ENCODE measurements at regions not wholly inside any gene's neighbourhood (a gene's known extent, or its start where the extent isn't known, plus 50 kb on each side); places are given as distances from the start of the nearest gene placed in this dataset.

DNA sequence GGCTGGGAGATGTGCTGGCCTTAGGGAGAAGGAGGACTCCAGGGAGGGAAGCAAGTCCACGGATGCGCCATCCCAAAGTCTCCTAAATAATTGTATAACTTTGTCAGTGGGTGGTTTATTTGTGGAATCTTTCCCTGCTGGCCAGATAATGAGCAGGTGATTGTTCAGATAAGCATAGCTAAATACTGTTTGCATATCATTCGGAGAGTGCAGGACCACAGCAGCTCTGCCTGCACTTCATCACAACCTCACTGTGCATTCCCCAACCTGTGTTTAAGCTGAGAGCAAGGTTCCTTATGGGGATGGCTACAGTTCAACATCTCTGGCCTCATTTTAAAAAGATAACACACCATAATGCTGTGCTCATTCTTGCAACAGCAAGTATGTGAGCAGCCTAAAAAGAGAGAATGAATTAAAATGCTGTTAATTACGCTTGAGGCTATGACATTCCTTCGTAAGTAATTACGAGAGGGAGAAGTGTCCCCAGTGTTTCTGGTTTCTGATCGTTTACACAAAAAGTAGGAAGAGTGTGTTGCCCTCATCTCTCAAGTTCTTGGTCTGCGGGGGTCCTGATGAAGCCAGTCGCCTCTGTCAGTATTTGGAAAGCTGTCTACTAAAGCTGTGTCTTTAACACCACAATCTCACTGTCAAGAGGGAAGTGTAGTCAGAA, 272.0 kb upstream of the RORA start:
- DNase-seq (ENCODE audit: low spot score) (no peak), ATAC-seq (peak; percentile 32)

DNA sequence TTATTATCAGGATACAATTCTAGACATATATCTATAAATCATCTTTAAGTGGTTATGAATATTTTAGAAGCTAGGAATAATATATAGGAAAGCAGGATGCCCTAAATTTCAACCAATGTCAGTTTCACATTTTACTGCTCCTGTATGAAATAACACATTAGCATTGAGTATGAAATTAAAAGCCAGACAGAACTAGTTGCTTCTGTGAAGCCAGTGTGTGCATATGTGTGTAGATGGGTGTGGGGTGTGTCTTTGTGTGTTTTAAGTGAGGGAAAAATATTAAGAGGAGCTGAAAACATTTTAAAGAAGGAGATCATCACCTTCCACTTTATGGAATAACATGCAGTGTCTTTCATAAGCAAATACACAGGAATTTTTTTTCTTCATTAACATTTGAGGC, 271.4 kb upstream of the RORA start:
- DNase-seq (ENCODE audit: low spot score) = no peak
- no peak for ATAC-seq

DNA sequence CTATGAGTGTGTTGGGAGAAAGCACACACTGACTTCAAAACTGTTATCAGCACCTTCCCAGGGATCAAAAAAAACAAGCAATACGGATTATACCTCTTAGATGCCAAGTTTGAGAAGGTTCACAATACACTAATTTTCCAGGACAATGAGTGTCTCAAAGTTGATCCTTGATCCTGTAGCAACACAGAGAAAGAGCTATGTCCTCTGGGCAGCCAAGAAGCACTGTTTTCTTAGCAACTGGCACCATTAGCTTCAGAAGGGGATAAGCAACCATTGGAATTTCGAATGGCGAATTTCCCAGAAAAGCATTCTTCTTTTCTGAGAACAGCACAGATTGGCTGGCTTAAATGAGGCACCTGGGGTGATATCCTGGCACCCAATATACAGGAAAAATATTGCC, 270.3 kb upstream of the RORA start:
- no peak for DNase-seq (ENCODE audit: low spot score)
- ATAC-seq = no peak

DNA sequence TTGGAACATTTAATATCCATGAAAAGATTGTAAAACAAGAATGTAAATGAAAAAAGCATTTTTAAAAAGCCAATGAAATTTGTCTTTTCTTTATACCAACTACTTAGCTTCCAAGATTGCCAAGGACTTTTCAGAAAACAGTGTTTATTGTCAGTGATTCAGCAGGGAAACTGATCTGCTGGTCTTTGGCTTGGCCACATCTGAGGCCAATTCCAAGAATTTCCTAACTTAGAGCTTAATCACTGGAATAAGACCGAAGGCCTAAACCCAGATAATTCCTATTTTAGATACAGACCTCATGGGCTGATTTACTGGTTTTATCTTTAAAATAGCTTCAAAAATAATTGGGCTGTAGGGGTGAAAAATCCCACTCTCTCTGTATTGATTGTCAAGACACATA, 260.5 kb upstream of the RORA start:
- no peak for ATAC-seq

DNA sequence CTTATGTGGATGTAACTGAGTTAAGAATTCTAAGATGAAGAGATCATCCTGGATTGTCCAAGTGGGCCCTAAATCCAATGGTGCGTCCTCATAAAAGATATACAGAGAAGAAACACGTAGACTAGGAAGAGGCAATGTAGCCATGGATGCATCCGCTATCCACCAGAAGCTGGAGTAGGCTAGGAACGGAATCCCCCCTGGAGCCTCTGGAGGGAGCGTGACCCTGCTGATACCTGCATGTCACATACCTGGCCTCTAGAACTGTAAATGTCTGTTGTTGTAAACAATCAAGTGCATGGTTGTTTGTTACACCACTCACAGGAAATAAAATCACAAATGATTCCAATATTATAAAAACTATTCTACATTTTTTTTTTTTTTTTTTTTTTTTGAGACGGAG, 254.5 kb upstream of the RORA start:
- ATAC-seq (no peak), DNase-seq (ENCODE audit: low spot score) (no peak)

More for the DNA sequence above, 260.5 kb upstream of the RORA start:
- DNase-seq (ENCODE audit: low spot score) = no peak

DNA sequence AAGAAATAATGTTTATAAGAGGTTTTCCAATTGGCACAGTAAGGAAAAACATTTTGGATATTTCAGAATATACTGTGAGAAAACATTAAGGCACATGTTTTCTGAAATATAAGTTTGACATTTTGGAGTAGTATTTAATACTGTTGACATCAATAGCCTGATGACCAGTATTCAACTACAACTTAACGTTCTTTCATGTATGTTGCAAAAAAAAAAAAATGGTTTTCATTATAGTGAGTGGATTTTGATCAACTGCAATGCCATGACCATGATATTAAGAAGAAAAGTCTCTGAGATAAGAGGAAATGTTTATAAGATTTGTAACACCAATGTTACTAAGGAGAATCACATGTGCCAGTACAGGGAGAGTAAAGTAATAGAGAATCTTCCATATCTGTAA, 252.8 kb upstream of the RORA start:
- ATAC-seq = no peak
- DNase-seq (ENCODE audit: low spot score) = no peak

DNA sequence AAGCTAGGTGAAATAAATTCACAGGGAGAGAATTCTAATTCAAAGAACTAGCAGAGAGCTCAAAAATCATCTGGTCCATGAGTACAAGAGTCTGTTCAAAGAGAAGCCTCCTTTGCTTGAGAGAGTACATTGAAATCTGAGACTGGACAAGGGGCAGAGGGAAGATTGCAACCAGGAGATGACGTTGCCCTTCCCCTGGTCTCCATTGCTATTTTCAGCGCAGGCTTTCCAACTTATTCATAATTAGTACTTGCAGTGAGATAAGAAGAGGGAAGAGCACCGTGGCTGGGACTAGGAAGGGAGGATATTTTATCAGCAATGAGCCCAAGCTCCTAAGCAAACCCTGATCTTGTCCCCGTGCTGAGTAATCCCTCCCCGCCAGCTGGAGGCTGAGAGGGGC, 251.8 kb upstream of the RORA start:
- DNase-seq (ENCODE audit: low spot score) (no peak), ATAC-seq (no peak)

DNA sequence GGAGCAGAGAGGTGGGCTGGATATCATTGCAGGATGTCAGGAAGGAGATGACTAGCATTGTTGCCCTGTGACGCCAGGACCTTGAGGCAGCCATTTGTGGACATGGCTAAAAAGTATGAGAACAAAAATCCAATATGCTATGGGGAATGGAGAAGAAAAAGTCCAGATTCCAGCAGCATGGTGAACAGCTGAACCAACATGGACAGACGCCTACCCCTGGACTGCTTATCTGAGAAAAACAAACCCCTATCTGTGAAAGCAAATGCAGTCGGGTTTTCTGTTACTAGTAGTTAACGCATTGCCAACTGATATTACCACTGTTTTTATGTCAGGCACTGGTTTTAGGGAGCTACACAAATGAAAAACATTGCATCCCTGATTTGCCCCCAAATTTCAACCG, 251.2 kb upstream of the RORA start:
- ATAC-seq (no peak), DNase-seq (ENCODE audit: low spot score) (no peak)

DNA sequence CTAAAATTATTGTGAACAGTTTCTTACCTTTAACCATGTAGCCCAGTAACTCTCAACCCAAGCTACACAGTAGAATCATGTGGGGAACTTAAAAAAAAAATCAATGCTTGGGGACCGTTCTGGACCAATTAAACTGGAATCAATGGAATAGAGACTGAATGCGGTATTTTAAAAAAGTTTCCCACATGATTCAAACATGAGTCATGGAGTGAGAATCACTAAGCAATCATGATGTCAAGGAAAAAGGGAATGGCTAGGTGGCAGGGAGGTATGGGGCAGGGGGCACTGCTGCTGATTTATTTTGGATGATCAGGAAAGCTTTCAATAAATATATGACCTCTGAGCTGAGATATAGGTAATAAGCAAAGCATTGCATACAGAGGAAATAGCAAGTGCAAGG, 250.5 kb upstream of the RORA start:
- ATAC-seq = no peak
- DNase-seq (ENCODE audit: low spot score) = no peak

DNA sequence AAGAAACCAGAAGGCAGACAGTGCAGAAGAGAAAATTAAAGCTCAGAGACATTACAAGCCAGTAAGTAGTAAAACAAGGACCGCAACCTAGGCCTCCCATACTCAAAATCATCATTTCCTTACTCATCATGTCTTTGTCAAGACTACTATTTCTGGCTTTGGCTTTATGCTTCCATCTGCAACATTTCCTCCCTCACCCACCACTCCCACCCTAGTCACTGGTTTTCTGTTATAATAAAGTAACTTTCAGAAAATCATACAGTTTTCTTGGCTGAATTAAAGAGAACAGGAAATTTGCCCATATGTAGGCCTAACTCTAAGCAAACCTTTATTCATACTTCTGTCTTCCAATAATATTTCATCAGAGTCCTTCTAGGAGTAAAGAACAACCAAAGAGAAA, 247.6 kb upstream of the RORA start:
- DNase-seq (ENCODE audit: low spot score) = no peak
- no peak for ATAC-seq

DNA sequence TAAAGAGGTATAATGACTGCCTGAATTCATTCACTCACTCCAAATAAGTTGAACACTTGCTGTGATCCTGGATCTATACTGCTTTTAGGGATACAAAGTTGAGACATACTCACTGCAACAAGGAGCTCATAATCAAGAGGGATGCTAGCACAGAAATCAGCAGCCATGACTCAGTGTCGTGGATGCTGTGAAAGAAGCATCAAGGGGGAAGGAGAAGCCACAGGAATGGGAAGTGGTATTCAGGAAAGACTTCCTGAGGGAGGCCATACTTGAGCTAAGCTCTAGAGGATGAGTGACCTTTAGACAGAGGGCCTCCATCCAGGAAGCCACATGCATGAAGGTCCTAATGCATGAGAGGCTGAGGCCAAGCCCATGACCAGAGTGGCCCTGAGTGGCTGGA, 245.7 kb upstream of the RORA start:
- DNase-seq (ENCODE audit: low spot score) (no peak), ATAC-seq (no peak)

DNA sequence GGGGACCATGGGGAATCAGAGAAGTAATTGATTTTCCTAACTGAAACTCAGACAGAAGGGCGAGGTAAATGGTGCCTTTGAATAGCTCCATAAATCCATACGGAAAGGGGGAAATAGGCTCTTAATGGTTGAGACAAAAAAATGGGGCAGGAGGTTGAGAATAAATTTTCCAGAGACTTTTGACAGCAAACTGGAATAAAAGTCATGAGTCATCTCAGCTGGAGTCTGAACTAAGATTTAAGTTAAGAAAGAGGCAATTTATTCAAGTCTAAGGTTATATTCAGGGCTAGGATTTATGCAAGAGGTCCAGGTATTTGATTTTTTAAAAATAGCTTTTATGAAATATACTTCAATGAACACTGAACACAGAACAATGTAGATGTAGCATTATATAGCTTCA, 238.7 kb upstream of the RORA start:
- ATAC-seq (no peak), DNase-seq (ENCODE audit: low spot score) (no peak)

DNA sequence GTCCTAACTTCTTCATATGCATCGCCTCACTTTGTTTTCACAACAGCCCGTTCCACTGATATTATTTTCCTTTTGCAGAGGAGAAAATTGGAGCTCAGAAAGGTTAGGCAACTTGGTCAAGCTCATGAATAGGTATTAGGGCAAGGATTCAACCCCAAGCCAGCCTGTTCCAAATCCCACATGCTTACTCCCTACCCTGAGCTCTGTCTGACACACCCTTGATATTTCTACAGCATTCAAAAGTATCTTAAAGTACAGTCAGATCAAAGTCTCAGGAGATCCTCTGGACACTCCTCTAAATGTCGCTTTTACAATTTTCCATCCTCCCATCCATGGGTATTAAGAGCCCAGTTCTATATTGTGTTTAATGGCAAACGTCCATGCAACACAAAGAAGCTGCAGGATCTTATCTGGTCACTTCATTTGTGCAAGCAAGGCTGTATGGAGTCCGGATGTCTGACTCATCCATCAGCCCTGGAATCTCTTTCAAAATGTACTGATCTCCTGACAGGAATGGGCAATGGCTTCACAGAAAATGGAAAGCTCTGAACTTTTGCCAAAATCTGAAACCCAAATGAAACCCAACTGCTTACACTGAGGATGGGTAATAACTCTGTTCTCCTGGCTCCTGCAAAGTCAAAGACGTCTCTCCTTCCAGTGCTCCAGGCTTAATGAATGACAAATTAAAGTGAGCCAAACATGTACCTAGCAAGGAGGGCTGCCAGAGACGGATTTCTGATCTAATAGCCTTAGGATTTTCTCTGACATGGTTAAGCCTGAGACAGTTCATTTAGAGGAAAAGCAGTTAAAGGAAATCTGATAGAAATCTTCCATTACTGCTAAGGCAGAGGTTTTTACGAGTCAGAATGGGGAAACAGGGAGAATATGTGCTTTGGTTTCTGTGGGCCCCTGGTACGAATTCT, 230.9 kb upstream of the RORA start:
- DNase-seq (ENCODE audit: low spot score) (no peak), ATAC-seq (no peak)

DNA sequence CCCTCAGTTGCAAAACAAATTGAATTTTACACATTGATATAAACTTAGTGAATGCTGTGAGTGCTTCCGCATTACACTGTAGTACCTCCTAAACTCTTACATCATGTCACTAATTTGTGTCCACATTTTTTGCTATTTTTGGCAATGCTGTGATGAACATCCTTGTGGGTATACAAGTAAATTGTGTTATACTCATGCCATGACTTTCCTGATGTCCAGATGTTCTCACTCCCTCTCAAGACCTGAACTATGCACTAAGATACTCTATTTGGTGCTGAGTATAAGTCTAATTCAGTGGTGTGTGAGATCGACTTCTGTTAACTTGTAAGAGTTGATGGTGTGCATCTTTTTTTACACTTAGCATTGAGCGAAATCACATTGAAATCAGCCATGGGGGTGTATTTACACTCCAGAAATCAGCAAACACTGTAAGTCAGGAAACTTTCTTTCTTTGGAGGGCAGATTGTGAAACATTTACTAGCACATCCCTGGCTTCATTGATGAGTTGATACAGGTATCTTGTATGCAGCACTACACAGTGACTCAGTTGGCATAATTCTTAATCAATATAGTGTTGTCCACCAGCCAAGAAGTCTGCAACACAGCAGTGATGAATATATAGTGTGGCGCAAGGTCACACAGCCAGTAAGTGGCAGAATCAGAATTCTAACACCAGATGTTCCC, 228.1 kb upstream of the RORA start:
- ATAC-seq (peak; percentile 90), DNase-seq (ENCODE audit: low spot score) (no peak)

DNA sequence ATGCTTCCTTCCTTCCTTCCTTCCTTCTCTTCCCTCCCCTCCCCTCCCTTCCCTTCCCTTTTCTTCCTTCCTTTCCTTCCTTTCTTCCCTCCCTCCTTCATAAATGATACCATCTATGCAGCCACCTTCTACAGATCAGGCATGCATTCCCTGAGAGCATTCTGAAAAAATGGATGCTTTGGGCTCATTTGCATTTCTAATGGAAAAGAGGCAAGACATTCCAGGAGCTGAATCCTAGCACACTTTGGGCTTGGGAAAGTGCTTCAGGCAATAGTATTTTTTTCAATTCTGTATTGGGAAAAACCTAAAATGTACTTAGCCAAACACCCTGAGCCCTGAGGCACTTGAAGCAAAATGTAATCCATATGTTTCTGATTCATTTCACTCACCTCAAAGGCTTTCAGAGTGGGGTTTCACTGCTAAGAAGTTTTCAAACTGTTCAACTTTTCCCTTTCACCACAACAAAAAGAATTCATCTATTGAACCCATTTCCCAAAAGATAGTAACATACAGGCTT, 220.1 kb upstream of the RORA start:
- ATAC-seq (no peak), DNase-seq (ENCODE audit: low spot score) (no peak)

DNA sequence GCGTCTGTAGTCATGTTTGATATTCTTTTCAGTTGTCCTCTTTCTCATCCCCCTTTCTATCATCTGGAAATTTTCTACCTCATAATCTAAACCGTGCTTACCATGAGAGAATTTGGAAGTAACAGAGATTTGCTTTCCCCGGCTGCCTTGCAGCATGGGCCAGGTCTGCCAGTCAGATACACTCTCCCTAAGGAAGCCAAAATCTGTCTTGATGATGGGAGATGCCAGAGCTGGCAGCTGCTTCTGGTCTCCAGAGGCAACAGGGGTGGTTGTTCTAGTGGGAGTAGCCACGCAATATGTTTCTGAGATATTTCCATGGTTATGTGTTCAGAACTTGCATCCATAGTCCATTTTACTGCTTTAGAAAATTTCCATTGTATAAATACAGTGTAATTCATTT, 218.9 kb upstream of the RORA start:
- DNase-seq (ENCODE audit: low spot score) = no peak
- ATAC-seq = no peak

DNA sequence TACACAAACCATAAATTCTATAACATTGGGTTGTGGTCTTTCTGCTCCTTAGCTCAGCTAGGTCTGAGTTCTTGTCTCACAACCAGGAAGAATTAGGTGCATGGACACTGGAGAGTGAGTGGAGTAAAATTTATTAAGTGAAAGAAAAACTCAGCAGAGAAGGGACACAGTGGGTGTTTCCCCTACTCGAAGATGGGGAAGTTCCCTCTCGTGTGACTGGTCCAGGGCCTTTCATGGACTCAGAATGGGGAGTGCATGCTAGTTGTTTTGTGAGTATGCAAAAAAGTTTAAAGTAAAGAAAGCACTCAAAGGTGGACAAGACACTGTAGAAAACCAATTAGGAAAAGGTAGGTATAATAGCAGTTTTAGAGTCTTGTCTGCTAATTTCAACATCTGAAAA, 215.5 kb upstream of the RORA start:
- DNase-seq (ENCODE audit: low spot score) (no peak), ATAC-seq (no peak)

DNA sequence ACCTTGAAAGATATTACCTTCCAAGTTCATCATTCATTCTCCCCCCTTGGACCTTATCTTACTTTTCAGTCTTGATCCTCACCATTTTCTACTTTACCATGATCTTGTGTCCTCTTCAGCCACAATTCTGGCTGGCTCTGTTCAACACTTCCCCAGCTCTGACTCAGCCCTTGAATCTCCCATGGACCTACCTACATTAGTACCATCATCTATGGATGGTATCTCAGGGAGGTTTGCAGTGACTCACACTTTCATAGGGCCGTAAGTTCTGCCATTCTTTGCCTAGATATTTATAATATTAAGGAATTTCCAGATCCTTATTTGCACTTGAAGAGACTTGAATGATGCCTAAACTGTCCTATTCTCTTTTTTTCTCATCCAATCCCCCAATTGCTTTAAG, 213.7 kb upstream of the RORA start:
- DNase-seq (ENCODE audit: low spot score) (no peak), ATAC-seq (no peak)

DNA sequence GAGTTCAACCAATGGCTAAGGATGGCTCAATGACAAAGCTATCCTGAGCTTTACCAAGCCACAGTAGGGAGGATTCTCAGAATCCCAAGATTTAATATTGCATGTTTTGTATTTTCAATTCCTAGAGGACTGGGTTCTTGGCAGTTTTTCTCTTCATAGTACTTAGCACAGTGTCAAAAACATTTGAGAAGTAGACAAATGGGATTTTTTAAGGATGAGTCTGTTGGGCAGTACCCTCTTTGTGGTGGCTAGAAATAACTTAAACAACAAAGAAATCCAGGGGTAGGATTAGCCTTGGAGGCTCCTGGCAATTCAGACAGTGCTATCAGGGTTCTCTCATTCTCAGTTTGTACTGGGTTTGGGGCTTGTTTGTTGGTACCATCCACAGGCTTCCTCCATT, 212.8 kb upstream of the RORA start:
- ATAC-seq (no peak), DNase-seq (ENCODE audit: low spot score) (no peak)

DNA sequence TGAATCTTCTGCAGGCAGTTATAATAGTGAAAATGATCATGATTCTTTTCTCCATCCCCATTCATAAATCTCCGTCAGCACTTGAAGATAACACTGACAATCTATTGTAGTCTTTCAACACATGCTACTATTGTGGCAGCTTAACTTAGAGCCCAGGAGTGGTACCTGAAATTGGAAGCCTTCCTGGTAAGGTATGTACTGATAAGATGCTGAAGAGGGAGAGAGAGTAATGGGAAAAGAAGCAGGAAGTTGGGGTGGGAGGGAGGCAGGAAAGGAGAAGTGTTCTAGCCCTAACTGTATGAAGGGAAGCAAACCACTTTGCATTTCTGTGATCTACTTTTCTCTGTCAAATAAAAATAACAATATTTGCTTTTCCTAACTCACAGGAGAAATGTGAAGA, 197.4 kb upstream of the RORA start:
- ATAC-seq (no peak), DNase-seq (ENCODE audit: low spot score) (no peak)

DNA sequence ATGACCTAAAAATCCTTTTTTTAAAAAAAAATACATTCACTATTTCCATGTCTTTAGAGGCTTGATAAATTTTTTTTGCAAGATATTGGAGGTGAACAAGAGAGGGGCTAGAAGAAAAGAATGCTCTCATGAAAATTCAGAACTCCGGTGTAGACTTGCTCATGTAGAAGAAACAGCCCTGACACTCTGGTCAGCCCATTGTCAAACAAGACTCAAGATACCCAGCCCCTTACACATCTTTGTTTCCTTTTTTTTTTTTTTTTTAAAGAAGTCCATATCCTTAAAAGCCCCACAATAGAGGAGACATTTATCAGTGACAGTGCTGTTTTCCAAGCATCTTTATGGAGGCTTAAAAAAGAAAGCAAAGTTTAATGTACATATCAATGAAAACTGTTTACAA, 196.8 kb upstream of the RORA start:
- ATAC-seq (no peak), DNase-seq (ENCODE audit: low spot score) (no peak)

DNA sequence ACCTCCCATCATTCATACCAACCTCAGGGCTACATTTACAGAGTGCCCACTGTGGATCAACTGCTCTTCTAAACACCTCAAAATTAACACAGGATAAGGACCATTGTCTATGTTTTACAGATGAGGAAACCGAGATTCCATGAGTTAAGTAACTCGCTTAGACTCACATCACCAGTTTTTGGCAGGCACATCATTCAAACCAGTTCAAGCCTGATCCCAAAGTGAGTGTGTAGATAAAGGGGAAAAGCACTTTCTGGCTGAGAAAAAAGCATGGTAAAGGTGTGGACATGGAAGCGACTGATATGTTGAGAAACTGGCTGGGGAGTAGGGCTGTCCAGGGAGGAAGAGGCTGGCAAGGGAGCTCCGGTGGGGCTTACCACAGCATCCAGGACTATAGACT, 193.7 kb upstream of the RORA start:
- no peak for DNase-seq (ENCODE audit: low spot score)
- peak; percentile 25 for ATAC-seq

All from left lobe of liver (tissue), 2 donors.